ENCODE measurements at regions not wholly inside any gene's neighbourhood (a gene's known extent, or its start where the extent isn't known, plus 50 kb on each side); places are given as distances from the start of the nearest gene placed in this dataset.
"Not testable (repeated sequence)": the region's sequence is repeated elsewhere in the genome, so short reads cannot be mapped to it uniquely, and the experiment has no call there.

DNA sequence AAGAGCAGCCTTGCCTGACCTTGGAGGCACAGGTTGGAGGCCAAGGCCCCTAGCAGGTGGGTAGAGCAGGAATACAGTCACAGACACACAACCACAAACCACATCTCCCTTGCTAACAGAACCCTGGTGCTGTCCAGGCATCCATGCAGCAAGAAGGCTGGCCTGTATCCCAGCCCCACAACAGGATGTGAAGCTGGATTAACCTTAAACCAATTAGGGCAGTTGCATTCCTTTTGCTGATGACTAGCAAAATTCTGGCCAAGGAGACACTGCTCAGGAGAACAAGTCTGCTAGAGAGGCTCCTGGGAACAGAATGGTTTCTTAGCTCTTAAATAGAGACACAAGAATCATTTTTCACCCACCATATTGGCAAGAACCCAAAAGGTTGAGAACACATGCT is 97.8 kb downstream of the C5orf15 start:
- no peak for DNase-seq
- Mint-ChIP-seq H3K27me3 (no peaks in the 10 kb centered on the region), H3K36me3 (peaks cover 0 to 7% of the 10 kb centered on the region in 2 donors), H3K27ac (peak overlapping the region; percentile 87), H3K4me1 (peaks cover 42 to 63% of the 10 kb centered on the region in 2 donors), H3K4me3 (no peak overlapping the region), H3K9me3 (peaks cover 8% of the 10 kb centered on the region in 2 donors)
- peak in 1 of 2 donors; percentile 40 for ATAC-seq (replicated peaks)

DNA sequence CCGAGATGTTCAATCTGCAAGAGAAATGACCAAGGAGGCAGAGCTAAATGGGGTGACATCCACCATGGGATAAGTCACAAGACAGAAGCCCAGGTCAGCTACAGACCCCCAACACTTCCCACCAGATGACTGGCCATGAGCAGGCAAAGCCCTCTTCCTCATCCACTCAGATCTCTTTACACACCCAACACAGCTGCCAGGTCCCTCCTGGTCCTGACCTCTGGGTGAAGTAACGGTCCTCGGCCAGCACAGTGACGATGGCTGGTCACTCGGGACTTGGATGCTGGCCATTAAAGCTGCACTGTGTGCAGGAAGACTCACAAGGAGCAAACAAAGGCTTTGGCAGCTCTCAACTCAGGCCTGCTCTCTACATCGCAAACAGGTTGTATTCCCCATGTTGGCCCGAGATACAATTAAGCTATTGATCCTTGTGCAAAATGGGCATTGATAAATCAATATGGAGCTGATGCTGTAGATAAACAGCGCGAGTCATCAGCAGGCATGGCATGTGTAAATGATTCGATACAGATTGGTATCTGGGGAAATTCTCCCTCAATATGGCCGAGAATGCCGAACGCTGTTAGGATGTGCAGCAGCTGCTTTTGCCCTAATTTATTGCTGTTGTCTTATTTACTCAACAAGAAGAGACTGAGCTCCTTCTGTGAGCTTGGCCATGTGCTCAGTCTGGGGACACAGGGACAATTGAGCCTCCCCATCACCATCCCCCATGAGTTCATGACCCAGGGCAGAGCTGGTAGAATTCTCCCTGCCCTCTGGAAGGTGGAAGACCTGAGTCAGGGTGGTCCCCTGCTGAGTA is 98.7 kb downstream of the C5orf15 start:
- H3K36me3 Mint-ChIP-seq = peaks cover 0 to under 1% of the 10 kb centered on the region in 2 donors
- H3K27ac Mint-ChIP-seq = peak overlapping the region; percentile 21
- DNase-seq = no peak
- peaks cover 43 to 63% of the 10 kb centered on the region in 2 donors for H3K4me1 Mint-ChIP-seq
- ATAC-seq (replicated peaks) = no peak
- no peaks in the 10 kb centered on the region for H3K27me3 Mint-ChIP-seq
- peaks cover under 1 to 3% of the 10 kb centered on the region in 2 donors for H3K9me3 Mint-ChIP-seq
- H3K4me3 Mint-ChIP-seq = no peak overlapping the region

DNA sequence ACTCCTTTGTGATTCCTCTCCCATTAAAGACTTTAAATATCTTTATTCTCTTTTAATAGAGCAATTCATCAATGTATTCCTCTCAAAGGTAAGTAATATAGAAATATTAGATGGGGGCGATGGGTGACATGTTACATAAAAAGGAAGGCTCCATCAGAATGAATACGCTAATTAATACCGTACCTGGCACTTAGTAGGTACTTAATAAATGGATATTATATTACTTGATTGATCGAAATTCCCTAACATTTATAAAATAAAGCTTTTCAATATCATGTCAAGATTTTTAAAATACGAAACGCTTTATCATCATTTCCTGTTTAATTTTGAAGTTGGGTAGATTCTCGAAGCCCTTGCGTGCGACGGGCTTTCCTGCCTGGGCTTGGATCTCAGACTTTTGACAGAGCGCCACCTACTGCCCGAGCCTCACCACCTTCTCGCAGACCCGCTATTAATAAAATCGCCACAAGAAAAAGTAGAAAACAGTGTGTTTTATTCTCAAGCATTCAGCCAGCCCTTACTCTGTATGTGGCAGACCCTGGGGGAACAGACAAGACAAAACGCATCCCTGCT is 99.4 kb downstream of the C5orf15 start:
- no peaks in the 10 kb centered on the region for H3K36me3 Mint-ChIP-seq
- peaks cover 39 to 56% of the 10 kb centered on the region in 2 donors for H3K4me1 Mint-ChIP-seq
- H3K4me3 Mint-ChIP-seq = no peak overlapping the region
- peaks cover 0 to 2% of the 10 kb centered on the region in 2 donors for H3K9me3 Mint-ChIP-seq
- peak; percentile 79 to 80 for ATAC-seq (replicated peaks)
- no peaks in the 10 kb centered on the region for H3K27me3 Mint-ChIP-seq
- H3K27ac Mint-ChIP-seq = peak overlapping the region; percentile 21
- DNase-seq = peak; percentile 63

DNA sequence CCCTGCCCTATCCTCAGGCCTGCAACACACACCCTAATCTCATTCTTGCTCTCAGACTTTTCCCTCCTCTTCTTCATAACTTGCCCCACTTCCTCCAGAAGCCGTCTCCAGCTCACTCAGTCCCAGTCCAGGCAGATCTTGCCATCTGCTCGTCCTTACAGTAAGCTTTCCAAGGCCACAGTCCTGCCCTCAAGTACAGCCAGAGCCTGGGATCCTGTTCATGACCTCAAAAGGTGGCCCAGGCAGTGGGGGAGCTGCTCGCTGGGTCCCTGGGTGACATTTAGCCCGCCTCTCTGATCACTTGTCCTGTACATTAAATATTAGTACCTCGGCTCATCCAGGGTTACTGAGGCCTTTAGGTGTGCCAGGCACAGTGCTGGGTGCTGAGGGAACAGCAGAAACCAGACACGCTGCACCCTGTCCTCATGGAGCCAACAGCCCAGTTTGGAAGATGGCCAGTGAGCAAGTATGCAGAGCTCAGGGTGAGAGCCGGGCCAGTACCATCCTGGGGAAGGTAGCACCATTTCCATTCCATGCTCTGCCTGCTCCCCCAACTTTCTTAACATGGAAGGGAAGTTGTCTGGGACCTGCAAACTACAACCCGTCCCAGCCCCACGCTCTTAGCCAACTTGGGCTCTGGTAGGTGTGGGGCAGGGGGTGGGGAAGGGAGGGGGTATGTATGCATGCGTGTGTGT is 100.4 kb downstream of the C5orf15 start:
- DNase-seq = no peak
- Mint-ChIP-seq H3K36me3 (no peaks in the 10 kb centered on the region), H3K4me3 (no peak overlapping the region), H3K27ac (no peak overlapping the region), H3K4me1 (peaks cover 37 to 57% of the 10 kb centered on the region in 2 donors), H3K27me3 (no peaks in the 10 kb centered on the region), H3K9me3 (no peaks in the 10 kb centered on the region)
- no peak for ATAC-seq (replicated peaks)

DNA sequence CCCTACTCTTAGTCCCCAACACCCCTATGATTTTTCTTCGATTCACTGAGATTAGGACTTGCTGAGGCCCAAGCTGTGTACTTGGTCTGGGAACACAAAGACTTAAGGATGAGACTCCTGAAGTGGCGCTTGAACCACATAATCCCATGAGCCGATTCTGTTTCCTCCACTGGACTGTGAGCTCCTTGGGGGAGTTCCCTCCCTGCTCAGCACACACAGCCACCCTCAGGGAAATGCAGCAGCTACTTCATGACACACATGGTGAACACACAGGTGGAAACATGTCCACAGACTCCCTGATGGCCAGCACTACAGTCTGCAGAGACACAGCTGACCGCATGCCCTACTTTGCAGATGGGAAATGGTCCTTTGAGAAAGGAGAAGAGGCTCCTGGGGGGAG is 101.1 kb downstream of the C5orf15 start:
- Mint-ChIP-seq H3K4me1 (peaks cover 37 to 57% of the 10 kb centered on the region in 2 donors), H3K27me3 (no peaks in the 10 kb centered on the region), H3K4me3 (no peak overlapping the region), H3K27ac (no peak overlapping the region), H3K9me3 (no peaks in the 10 kb centered on the region), H3K36me3 (no peaks in the 10 kb centered on the region)
- ATAC-seq (replicated peaks) = peak; percentile 30 to 56
- DNase-seq = no peak

DNA sequence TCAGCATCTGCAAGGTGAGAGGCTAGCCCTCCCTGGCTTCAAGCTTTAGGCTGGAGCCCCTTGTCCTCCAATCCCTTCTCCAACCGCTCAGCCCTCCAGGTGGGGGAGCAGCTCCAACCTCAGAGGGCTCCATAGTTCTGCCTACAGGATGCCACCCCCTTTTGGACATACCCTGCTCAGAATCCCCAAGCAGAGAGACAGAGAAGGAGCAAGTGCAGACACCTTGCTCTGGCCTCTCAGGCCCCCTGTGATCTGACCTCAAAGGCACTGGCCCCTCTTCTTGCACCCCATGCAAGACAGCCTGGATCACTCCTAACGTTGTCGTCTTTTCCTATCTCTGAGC is 101.6 kb downstream of the C5orf15 start:
- no peak for DNase-seq
- H3K4me3 Mint-ChIP-seq = no peak overlapping the region
- no peak for ATAC-seq (replicated peaks)
- no peaks in the 10 kb centered on the region for H3K9me3 Mint-ChIP-seq
- H3K27ac Mint-ChIP-seq = no peak overlapping the region
- peaks cover 37 to 59% of the 10 kb centered on the region in 2 donors for H3K4me1 Mint-ChIP-seq
- H3K27me3 Mint-ChIP-seq = no peaks in the 10 kb centered on the region
- H3K36me3 Mint-ChIP-seq = no peaks in the 10 kb centered on the region

DNA sequence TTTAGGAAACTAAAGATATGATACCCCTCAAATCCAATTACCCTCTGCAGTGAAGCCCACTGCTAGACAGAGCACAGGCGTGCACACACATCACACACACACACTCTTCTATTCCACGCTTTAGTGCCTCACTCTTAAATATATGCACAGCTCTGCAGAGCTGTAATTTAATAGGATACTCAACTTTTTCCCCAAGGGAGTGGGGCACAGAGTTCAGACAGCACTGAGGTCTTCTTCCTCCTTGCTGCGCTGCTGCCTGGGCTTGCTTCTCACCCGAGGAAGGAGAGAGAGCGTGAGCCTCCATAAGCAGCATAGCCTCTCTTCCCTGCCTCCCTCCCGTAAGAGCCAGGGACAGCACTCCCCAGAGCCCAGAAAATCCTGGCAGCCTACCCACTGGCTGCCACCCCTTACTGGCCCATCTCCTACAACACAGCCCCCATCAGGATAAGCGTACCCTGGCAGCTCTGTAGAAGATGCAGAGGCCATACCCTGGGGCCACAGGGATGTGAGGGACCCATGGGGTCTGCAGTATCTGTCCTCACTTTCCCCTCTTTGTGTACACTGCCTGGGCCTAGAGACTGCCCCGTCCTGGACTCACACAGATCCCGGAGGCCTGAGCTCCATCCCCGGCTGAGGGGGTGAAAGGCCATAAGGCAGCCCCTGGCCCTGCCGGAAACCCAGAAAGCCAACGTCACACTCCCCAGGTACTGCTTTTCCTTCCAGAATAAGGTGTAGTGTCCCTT is 102.1 kb downstream of the C5orf15 start:
- H3K27me3 Mint-ChIP-seq = no peaks in the 10 kb centered on the region
- no peak overlapping the region for H3K27ac Mint-ChIP-seq
- DNase-seq (no peak), ATAC-seq (replicated peaks) (no peak)
- no peaks in the 10 kb centered on the region for H3K9me3 Mint-ChIP-seq
- no peaks in the 10 kb centered on the region for H3K36me3 Mint-ChIP-seq
- no peak overlapping the region for H3K4me3 Mint-ChIP-seq
- H3K4me1 Mint-ChIP-seq = peaks cover 39 to 63% of the 10 kb centered on the region in 2 donors

DNA sequence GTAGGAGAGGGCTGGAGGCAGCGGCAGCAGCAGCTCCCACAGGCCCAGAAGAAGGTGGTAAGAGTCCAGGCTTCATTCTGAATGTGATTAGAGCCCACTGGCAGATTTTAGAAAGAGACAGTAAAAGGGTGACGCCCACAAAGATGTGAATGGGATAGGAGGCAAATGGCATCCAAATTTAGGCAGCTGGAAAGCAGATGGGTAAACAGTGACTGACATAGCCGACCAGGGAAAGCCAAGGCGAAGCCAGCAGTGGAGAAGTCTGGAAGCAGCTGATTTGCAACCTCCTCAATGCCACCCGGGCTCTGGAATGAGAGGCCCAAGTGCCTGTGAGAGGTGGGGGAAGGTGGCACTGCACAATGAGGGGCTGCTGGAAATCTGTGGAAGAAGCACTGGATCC is 103.3 kb downstream of the C5orf15 start:
- peaks cover 37 to 57% of the 10 kb centered on the region in 2 donors for H3K4me1 Mint-ChIP-seq
- H3K9me3 Mint-ChIP-seq = no peaks in the 10 kb centered on the region

DNA sequence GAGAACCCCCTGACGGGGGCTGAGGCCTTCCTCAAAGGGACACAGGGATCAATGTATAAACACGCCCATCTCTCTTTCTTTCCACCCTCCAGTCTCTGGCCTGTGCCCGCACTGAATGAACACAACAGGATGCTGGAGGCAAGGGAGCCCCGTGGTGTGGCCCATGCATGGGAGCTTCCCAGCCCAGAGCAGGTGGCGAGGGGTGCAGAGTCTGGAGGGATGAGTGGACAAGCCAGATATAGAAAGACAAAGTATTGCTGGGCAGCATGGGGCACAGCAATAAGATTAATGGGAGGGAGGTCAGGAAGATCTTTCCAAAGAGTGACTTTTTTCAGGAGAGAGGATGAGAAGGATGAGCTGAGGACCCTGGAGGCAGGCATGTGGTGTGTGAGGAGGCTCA is 103.7 kb downstream of the C5orf15 start:
- Mint-ChIP-seq H3K9me3 (no peaks in the 10 kb centered on the region), H3K27ac (peak overlapping the region; percentile 9), H3K4me3 (no peak overlapping the region), H3K4me1 (peaks cover 35 to 53% of the 10 kb centered on the region in 2 donors), H3K36me3 (no peaks in the 10 kb centered on the region), H3K27me3 (no peaks in the 10 kb centered on the region)
- ATAC-seq (replicated peaks) = no peak
- DNase-seq = no peak

More for the DNA sequence above, 103.3 kb downstream of the C5orf15 start:
- no peak overlapping the region for H3K4me3 Mint-ChIP-seq
- DNase-seq (no peak), ATAC-seq (replicated peaks) (no peak)
- no peaks in the 10 kb centered on the region for H3K27me3 Mint-ChIP-seq
- no peaks in the 10 kb centered on the region for H3K36me3 Mint-ChIP-seq
- H3K27ac Mint-ChIP-seq = peak overlapping the region; percentile 9

DNA sequence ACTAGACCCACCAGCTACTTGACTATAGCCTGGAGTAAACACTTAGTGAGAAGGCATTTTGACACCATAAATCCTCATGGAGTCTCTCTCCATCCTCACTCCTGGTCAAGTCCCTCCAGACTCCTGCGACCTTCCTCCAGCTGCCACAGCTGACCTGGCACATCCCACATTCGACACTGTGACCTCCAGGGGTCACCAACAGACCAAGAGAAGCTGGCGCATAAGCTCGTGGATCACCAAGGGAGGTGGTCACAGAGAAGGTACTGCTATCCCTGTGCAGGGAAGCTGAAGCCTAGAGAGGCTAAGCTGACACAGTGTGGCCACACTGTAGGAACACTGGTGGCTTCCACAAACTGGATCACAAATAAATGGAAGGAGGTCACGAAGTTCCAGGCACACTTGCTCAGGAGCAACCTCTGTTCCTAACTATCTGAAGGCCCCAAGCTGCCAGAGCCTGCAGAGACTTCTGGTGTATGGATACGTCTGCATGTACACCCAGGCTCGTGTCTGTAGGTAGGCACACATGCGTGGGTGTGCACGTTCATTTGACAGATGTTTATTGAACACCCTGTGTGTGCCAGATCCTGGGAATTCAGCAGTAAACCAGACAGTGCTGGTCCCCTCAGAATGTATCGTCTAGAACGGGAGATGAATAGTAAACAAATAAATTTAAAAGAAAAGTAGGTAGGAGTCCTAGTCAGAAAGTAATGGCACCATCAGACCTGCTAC is 104.4 kb downstream of the C5orf15 start:
- Mint-ChIP-seq H3K27ac (peak overlapping the region; percentile 9), H3K36me3 (no peaks in the 10 kb centered on the region), H3K9me3 (no peaks in the 10 kb centered on the region), H3K4me3 (no peak overlapping the region), H3K4me1 (peaks cover 29 to 47% of the 10 kb centered on the region in 2 donors), H3K27me3 (no peaks in the 10 kb centered on the region)
- ATAC-seq (replicated peaks) = no peak
- DNase-seq = no peak

DNA sequence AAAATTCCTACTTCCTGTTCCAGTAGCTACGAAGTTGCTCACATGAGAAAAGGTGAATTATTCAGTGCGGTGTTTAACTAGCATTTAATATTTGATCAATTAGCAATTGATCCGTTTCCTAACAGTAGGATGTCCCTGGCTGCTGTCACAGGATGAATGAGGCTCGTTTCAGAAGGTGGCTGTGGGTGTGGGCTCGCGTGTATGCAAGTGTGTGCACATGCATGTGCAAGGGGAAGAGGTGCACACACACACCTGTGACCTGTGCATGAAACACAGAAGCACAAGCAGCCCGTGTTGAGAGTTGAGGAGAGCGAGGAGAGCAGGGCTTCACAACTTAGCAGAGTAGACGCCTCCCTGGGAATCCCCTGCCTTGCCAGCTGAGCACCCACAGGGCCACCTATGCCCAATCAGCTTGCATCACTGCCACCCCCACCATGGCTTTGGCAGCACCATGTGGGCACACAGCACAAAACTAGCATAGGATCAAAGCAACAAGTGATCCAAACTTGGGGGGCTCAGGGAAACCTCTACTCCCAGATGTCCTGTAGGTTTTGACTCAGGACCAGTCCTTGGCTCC is 107.2 kb downstream of the C5orf15 start:
- DNase-seq (no peak), ATAC-seq (replicated peaks) (peak; percentile 94 to 97)
- Mint-ChIP-seq H3K4me3 (no peak overlapping the region), H3K27me3 (no peaks in the 10 kb centered on the region), H3K4me1 (peaks cover 13 to 27% of the 10 kb centered on the region in 2 donors), H3K36me3 (peaks cover 0 to 3% of the 10 kb centered on the region in 2 donors), H3K9me3 (peaks cover 0 to 2% of the 10 kb centered on the region in 2 donors), H3K27ac (no peak overlapping the region)

DNA sequence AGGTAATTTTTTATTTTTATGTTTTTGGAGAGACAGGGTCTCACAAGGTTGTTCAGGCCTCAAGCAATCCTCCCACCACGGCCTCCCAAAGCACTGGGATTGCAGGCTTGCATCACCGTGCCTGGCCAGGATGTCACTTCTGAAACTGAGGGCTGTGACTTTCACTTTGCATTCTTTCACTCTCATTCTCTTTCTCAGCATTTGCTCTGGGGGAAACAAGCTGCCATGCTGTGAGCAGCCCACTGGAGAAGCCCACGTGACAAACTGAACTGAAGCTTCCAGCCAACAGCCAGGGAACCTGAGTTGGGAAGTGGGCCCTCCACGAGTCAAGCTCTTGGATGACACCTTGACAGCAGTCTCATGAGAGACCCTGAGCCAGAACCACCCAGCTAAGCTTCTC is 109.4 kb downstream of the C5orf15 start:
- peaks cover 8 to 23% of the 10 kb centered on the region in 2 donors for H3K4me1 Mint-ChIP-seq
- peaks cover 0 to 3% of the 10 kb centered on the region in 2 donors for H3K36me3 Mint-ChIP-seq
- H3K4me3 Mint-ChIP-seq = no peak overlapping the region
- ATAC-seq (replicated peaks) (no peak), DNase-seq (no peak)
- H3K27me3 Mint-ChIP-seq = peaks cover 4% of the 10 kb centered on the region in 2 donors
- H3K27ac Mint-ChIP-seq = no peak overlapping the region
- peaks cover 0 to 2% of the 10 kb centered on the region in 2 donors for H3K9me3 Mint-ChIP-seq

DNA sequence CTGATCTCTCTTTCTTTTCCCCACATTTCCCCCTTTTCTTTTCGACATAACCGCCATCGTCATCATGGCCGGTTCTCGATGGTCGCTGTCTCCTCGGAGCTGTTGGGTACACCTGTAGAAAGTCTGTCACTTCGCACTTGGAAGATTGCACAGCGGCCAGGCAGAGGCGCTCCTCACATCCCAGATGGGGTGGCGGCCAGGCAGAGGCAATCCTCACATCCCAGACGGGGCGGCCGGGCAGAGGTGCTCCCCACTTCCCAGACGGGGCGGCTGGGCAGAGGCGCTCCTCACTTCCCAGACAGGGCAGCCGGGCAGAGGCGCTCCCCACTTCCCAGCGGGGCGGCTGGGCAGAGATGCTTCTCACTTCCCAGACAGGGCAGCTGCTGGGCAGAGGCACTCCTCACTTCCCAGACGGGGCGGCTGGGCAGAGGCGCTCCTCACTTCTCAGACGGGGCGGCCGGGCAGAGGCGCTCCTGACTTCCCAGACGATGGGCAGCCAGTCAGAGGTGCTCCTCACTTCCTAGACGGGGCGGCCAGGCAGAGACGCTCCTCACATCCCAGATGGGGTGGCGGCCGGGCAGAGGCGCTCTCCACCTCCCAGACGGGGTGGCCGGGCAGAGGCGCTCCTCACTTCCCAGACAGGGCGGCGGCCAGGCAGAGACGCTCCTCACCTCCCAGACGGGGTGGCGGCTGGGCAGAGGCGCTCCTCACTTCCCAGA is 110.7 kb downstream of the C5orf15 start:
- H3K36me3 Mint-ChIP-seq; ATAC-seq (replicated peaks); H3K4me3 Mint-ChIP-seq; H3K27me3 Mint-ChIP-seq; DNase-seq; H3K27ac Mint-ChIP-seq; H3K9me3 Mint-ChIP-seq: not testable (repeated sequence)
- H3K4me1 Mint-ChIP-seq = peaks cover 13 to 29% of the 10 kb centered on the region in 2 donors
